Right renal pelvis (tissue), 4 donors: ENCODE measurements at regions not wholly inside any gene's neighbourhood (a gene's known extent, or its start where the extent isn't known, plus 50 kb on each side); places are given as distances from the start of the nearest gene placed in this dataset.
A peak's percentile ranks its signal among the peaks of the same experiment; 100 is the strongest.

Experiments
- DNase-seq, 4 donors: peaks; one replicate each; pipeline ENCODE4 v3.0.0-alpha.2; 2013; ENCODE audit warnings: low read depth in 4 of 4, low spot score in 3 of 4, missing footprints in 1 of 4

- no peak for DNase-seq
Measured at GRCh38 chr6:129967427-129967826, 51.0 kb upstream of the L3MBTL3 start.

DNA sequence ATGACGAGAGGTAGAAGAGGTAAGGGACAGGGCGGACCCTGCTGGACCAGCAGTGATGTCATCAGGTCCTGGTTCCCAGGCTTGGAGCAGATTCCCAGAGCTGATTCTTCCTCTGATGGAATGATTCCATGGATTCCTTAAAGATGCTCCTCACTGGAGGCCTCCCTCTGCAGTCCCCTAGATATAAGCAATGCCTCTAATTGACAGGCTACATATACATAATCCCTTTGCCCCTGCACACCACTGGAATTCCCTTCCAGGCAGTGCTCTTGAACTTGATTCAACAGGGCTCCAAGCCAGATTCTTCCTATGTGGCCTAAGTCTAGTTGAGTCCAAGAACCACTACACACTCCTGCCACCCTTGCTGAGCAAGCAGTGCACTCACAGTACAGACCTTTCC lies 52.3 kb upstream of the L3MBTL3 start:
- DNase-seq, result no peak

DNA sequence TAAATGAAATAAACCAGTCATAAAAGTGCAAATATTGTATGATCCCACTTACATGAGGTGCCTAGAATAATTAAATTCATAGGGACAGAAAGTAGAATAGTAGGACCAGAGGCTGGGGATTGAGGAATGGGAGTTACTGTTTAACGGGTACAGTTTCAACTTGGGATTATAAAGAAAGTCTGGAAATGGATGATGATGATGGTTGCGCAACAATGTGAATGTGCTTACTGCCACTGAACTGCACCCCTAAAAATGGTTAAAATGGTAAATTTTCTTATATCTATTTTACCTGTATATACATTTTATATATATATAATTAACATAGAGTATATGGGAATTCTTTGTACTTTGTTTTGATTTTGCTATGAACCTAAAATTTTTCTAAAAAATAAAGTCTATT lies 53.3 kb upstream of the L3MBTL3 start:
- DNase-seq, result no peak

DNA sequence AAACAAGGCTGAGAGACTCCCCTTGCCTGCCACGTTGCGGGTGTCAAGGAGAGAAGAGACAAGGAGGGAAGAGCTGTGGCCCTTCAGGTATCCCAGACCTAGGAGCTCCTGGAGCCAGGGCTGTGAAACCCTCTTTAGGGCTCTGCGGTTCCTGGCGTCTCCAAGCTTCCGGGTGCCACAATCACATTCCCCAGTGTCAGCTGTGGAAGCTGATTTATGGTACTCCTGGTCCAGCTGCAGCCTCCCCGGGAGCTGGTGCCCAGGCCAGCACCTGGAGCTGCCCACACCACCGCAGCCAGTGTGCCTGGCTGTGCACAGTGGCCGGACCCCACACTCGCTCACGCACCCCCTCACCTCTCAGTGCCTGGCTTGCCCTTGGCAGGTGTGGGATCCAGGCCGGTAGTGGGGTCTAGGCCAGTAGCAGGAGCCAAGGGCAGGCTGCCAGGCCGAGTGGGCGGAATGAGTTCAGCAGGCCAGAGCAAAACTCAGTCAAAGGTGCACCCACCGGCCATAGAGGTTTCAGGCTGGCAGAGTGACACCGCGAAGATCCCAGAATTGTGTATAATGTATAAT lies 58.9 kb upstream of the L3MBTL3 start:
- DNase-seq, result no peak

GRCh38 chr6:129957941-129958898 lies 60.2 kb upstream of the L3MBTL3 start:
- no peak for DNase-seq

- no peak for DNase-seq
Measured at GRCh38 chr6:129955584-129955983, 62.8 kb upstream of the L3MBTL3 start.

GRCh38 chr6:129954749-129955431 lies 63.5 kb upstream of the L3MBTL3 start:
- no peak for DNase-seq

- DNase-seq, result no peak
Measured at GRCh38 chr6:129947797-129948196, 70.6 kb upstream of the L3MBTL3 start.

DNA sequence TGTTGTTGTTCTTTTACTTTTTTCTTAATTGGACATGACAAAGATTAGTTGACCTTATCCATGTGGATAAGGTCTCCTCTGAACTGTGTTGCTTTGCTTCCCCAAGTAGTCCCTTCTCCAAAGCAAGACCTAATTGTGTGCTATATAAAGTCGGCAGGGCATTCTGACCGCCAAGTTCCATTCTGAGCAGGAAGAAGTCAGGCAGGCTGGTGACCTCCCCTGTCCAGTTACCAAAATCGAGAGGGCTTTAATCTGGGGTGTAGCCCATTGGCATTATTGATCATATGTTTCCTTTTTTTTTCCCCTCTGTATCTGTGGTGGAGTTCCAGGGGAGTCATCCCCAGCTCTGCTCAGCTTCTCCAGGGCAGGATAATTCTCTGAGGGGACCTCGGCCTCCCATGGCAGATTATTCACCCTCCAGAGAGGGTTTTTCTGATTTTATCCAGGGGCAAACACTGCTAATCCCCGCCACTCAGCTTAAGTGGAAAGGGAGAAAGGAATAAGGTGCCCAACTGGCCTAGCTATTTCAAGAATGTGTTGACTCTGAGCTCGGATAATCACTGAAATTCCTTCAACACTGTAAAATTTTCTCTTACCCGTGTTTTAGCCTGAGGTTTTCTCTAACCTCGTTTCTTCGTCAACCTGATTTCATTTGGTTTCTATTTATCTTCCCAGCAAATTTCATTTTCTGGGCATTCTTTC lies 71.8 kb upstream of the L3MBTL3 start:
- DNase-seq, result no peak

DNA sequence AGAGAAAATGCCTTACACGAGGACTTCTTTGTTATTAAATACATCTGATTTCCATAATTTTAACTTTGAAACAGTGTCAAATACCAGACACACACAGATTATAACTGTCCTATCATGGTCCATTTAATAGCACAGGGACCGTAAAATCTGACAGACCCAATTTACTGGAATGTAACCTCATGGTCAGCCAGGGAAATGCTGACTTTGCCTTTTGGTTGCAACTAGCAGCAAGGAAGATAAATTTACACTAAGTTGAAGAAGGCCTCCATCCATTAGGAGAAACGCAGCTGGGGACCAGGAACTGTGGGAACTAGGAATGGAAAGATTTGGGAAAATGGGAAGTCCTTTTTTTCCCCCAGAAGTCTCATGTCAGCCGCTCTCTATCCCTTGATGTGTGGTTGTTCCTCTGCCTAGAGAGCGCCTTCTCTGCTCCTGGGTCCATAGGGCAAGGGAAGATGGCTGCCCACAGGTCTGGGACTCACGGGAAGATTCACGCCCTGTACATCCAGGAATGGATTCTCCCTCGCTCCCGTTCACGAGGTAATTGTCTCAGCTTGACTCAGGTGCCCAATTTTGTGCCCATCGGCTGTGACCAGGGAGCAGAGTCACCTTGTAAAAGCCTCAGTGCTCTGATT lies 74.6 kb upstream of the L3MBTL3 start:
- no peak for DNase-seq

- DNase-seq, result no peak
Measured at GRCh38 chr6:129940454-129941195, 77.8 kb upstream of the L3MBTL3 start.

- DNase-seq, result no peak
Measured at GRCh38 chr6:129938249-129939020, 77.3 kb upstream of the TMEM244 start.

DNA sequence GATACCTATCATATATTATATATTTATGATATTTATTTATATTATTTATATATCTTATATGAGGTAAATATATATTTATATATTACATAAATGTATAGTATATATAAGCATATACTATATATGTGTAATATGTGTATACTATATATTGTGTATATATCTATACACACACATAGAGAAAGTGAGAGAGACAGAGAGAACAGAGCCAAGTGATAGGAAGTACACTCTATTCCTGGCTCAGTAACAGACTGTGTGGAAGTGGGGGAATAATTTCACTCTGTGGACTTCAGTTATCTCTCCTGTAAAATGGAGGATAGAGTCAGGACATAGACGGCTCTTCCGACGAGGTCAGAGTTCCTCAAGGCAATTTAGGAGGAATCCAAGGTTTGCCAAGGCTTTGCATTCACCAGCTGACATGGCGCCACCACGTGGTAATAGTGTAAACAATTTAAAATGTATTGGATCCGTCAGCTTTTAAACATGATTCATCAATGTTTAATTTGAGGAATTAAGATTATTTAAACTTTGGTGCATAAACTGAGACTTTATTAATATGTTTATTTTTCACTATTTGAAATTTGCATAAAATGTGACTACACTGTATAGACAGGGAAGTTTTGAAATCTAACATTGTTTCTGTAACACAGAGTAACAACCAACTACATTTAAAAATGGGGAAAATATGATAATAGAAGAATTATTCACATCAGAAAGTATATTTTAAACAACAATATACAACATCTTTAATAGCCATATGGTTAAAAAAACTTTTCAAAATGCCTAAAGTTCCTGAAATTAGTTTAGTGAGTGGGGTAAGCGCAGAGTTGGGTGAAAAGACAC lies 75.4 kb upstream of the TMEM244 start:
- peak; percentile 12 to 26 (median 18) for DNase-seq

DNA sequence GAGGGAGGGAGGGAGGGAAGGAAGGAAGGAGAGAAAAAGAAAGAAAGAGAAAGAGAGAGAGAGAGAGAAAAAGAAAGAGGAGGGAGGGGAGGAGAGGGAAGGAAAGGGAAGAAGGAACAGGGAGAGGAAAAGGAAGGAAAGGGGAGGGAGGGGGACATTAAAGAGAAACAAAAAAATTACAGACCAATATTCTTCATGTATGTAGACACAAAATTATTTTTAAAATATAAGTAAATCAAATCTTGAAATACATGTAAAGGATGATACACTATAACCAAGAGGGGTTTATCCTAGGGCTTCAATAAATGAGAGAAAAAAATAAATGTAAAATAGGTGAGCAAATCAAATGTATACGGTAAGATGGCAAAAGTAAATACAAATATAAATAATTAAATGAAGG lies 71.2 kb upstream of the TMEM244 start:
- no peak for DNase-seq

DNA sequence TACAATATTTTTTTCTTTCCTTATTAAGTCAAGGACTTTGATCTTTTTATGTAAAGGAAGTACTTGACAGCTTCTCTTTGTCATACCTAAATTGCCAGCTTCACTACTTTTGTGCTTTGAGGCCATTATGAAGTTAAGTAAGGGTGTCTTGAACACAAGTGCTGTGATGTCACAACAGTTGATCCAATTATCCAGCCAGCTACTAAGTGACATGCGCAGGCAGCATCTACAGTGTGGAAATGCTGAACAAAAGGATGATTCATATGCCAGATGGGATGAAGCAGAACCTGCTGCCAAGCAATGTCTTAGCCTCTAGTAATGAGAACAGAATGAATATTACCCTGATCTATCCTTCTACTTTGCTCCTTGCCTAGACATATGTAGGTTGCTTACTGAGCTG lies 68.3 kb upstream of the TMEM244 start:
- no peak for DNase-seq

DNA sequence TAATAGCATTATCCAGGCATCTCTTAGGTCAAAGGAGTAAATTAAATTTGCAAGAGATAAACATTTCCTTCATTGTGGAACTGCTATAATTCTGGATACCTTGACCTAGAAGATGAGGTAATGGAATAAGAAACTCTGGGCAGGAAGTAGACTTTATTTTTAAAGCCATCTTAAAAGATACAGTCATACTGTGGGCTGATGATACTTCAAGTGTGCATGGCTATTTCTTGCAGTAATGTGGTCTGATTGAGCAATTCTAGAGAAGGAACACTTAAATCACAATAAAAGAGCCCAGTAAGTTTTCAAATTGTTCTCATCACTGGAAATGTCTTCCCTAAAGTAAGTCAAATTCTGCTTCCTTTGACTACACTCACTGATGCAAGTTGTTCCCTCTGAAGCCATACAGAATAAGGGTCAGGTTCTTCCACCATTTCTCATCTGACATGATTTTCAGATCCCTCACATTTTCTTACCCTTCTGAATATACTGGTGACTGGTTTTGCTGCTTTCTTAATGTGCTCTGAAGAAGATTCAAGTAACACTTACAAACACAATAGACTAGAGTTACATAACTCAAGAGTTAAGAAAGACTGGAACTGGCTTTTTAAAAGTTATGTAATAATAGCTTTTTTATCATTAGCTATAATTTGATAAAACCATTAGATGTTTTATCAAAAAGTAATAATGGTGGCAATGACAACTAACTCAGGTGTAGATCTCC lies 62.6 kb upstream of the TMEM244 start:
- DNase-seq, result no peak

GRCh38 chr6:129921169-129921817 lies 60.2 kb upstream of the TMEM244 start:
- DNase-seq, result no peak
